ENCODE measurements at regions not wholly inside any gene's neighbourhood (a gene's known extent, or its start where the extent isn't known, plus 50 kb on each side); places are given as distances from the start of the nearest gene placed in this dataset.
"Not testable (repeated sequence)": the region's sequence is repeated elsewhere in the genome, so short reads cannot be mapped to it uniquely, and the experiment has no call there.

- no peak for DNase-seq
These were observed 674.3 kb downstream of the NSUN3 start for GRCh38 chr3:94737116-94737515.

- DNase-seq = no peak
These were observed 676.6 kb downstream of the NSUN3 start for GRCh38 chr3:94739420-94739819.

GRCh38 chr3:94758751-94759150 is 695.9 kb downstream of the NSUN3 start:
- DNase-seq = no peak

GRCh38 chr3:94772402-94772801 is 709.5 kb downstream of the NSUN3 start:
- no peak for DNase-seq

GRCh38 chr3:94775746-94776145 is 712.9 kb downstream of the NSUN3 start:
- DNase-seq = no peak

GRCh38 chr3:94776401-94776915 is 713.6 kb downstream of the NSUN3 start:
- no peak for DNase-seq

GRCh38 chr3:94778289-94778688 is 715.4 kb downstream of the NSUN3 start:
- DNase-seq = no peak

- no peak for DNase-seq
These were observed 716.1 kb downstream of the NSUN3 start for GRCh38 chr3:94778814-94779494.

- DNase-seq = no peak
These were observed 716.8 kb downstream of the NSUN3 start for GRCh38 chr3:94779699-94780098.

GRCh38 chr3:94784274-94784673 is 721.4 kb downstream of the NSUN3 start:
- no peak for DNase-seq

- DNase-seq = no peak
These were observed 724.2 kb downstream of the NSUN3 start for GRCh38 chr3:94787066-94787465.

GRCh38 chr3:94787734-94788270 is 724.9 kb downstream of the NSUN3 start:
- no peak for DNase-seq

- DNase-seq = no peak
These were observed 731.7 kb downstream of the NSUN3 start for GRCh38 chr3:94794563-94794962.

- no peak for DNase-seq
These were observed 736.7 kb downstream of the NSUN3 start for GRCh38 chr3:94799420-94800060.

GRCh38 chr3:94811836-94812235 is 749.0 kb downstream of the NSUN3 start:
- no peak for DNase-seq

GRCh38 chr3:94821241-94821640 is 758.4 kb downstream of the NSUN3 start:
- no peak for DNase-seq

- no peak for DNase-seq
These were observed 759.4 kb downstream of the NSUN3 start for GRCh38 chr3:94822298-94822697.

- not testable (repeated sequence) for DNase-seq
These were observed 783.4 kb downstream of the NSUN3 start for GRCh38 chr3:94846251-94846650.

- DNase-seq = peak; percentile 38
These were observed 799.8 kb downstream of the NSUN3 start for GRCh38 chr3:94862703-94863102.

- no peak for DNase-seq
These were observed 806.2 kb downstream of the NSUN3 start for GRCh38 chr3:94869059-94869547.

GRCh38 chr3:94873751-94874150 is 810.9 kb downstream of the NSUN3 start:
- DNase-seq = no peak

- no peak for DNase-seq
These were observed 812.3 kb downstream of the NSUN3 start for GRCh38 chr3:94875149-94875548.

GRCh38 chr3:94887065-94887464 is 824.2 kb downstream of the NSUN3 start:
- DNase-seq = no peak

- DNase-seq = no peak
These were observed 834.1 kb downstream of the NSUN3 start for GRCh38 chr3:94896994-94897393.
